ENCODE measurements at regions not wholly inside any gene's neighbourhood (a gene's known extent, or its start where the extent isn't known, plus 50 kb on each side); places are given as distances from the start of the nearest gene placed in this dataset.

DNA sequence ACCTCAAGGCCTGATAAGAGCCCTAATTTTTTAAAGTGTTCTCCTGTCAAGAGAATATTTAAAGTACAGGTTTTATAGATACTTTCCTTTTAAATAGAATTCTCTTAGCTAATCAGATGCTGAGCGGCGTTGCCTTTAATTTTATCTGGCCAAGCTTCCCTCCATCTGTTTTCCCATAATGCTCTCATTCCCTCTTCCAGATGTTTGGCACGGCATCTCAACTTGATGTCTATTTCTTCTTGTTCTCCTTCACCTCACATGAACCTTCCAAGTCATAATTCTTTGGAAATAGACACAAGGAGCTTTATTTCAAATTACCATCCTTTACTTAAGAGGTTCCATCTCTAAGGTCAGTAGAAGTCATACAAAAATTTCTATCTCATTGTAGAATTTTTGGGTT, 76.1 kb upstream of the CPO start:
- no peaks in the 10 kb centered on the region for H3K36me3 ChIP-seq (ENCODE audit: control insufficient read depth in 2 of 2, insufficient read depth in 2 of 2, low read length in 2 of 2)
- no peak overlapping the region for H3K9ac ChIP-seq (ENCODE audit: low read length in 2 of 2)
- H3K4me1 ChIP-seq (ENCODE audit: control insufficient read depth, insufficient read depth, low read length) = no peaks in the 10 kb centered on the region
- H3K27ac ChIP-seq (ENCODE audit: low read length) = no peak overlapping the region
- H3K4me3 ChIP-seq (ENCODE audit: low read length in 2 of 2) = no peak overlapping the region
- no peaks in the 10 kb centered on the region for H3K9me3 ChIP-seq (ENCODE audit: control insufficient read depth in 2 of 2, low read length in 2 of 2)
- no peaks in the 10 kb centered on the region for H3K27me3 ChIP-seq (ENCODE audit: control insufficient read depth in 1 of 2, insufficient read depth in 2 of 2, low read length in 2 of 2)

DNA sequence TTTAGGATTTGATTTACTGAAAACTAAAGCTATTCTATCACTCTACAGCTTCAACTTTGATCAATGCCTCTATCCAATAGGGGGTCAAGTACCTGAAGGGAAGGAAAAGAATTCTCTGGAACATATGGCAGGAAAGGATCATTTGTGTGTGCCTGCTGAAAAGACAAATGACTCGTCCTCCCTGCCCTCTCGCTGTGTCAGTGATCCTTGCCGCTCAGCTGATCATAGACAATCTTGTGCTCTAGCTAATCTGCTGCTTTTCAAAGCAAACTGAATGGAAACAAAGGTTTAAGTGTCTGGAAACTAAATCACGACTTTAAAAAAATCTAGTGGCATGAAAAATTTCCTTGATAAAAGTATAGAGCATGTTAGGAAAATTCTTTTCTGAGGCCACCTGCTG, 75.6 kb upstream of the CPO start:
- H3K4me1 ChIP-seq (ENCODE audit: control insufficient read depth, insufficient read depth, low read length) = no peaks in the 10 kb centered on the region
- H3K27ac ChIP-seq (ENCODE audit: low read length) = no peak overlapping the region
- H3K27me3 ChIP-seq (ENCODE audit: control insufficient read depth in 1 of 2, insufficient read depth in 2 of 2, low read length in 2 of 2) = no peaks in the 10 kb centered on the region
- no peak overlapping the region for H3K9ac ChIP-seq (ENCODE audit: low read length in 2 of 2)
- no peaks in the 10 kb centered on the region for H3K9me3 ChIP-seq (ENCODE audit: control insufficient read depth in 2 of 2, low read length in 2 of 2)
- no peaks in the 10 kb centered on the region for H3K36me3 ChIP-seq (ENCODE audit: control insufficient read depth in 2 of 2, insufficient read depth in 2 of 2, low read length in 2 of 2)
- H3K4me3 ChIP-seq (ENCODE audit: low read length in 2 of 2) = no peak overlapping the region

DNA sequence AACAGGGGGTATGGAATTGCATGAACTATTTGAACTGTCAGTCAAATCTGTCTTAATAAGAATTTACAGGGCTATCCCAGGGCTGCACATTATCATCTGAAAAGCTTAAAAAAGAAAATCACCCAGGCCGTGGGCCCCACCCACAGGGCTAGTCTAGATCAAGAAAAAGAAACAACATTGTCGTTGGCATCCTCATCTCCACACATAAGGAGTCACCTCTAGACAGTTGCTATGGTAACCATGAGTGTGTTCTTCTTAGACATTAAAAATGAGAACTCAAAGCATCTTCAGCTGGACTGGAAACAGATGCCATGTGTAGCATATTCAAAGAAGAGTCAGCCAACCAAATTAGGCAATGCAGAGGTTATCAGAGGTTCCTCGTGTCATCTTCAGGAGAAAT, 72.3 kb upstream of the CPO start:
- Histone ChIP-seq H3K9ac (ENCODE audit: low read length in 2 of 2) (no peak overlapping the region), H3K36me3 (ENCODE audit: control insufficient read depth in 2 of 2, insufficient read depth in 2 of 2, low read length in 2 of 2) (no peaks in the 10 kb centered on the region), H3K4me3 (ENCODE audit: low read length in 2 of 2) (no peak overlapping the region), H3K4me1 (ENCODE audit: control insufficient read depth, insufficient read depth, low read length) (no peaks in the 10 kb centered on the region), H3K9me3 (ENCODE audit: control insufficient read depth in 2 of 2, low read length in 2 of 2) (no peaks in the 10 kb centered on the region), H3K27ac (ENCODE audit: low read length) (no peak overlapping the region), H3K27me3 (ENCODE audit: control insufficient read depth in 1 of 2, insufficient read depth in 2 of 2, low read length in 2 of 2) (no peaks in the 10 kb centered on the region)

DNA sequence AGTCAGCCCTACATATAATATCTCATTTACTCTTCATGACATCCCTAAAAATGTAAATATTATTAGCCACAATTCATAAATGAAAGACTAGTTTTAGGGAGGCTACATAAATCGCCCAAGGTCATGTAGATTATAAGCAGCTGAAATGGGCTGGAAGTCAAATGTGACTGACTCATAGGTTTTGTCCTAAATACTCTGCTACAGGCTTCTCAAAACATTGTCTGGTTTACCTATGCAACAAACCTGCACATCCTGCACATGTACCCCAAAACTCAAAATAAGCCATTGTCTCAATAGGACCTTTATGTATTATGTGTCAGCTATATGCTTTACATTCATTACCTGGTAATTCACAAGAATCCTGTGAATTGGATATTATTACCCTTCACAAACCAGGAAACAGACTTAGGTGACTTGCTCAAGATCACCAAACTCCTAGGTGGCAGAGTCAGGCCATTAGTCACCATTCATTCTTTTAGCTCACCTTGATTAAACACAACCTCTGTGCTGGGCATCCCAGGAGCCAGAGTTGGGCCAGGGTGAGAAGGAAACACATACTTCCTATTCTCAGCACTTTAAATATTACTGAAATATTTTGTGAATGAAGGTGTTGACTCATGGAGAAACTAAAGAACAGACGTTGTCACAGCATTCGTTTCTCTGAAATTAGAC, 69.4 kb upstream of the CPO start:
- H3K4me1 ChIP-seq (ENCODE audit: control insufficient read depth, insufficient read depth, low read length) = no peaks in the 10 kb centered on the region
- no peaks in the 10 kb centered on the region for H3K36me3 ChIP-seq (ENCODE audit: control insufficient read depth in 2 of 2, insufficient read depth in 2 of 2, low read length in 2 of 2)

DNA sequence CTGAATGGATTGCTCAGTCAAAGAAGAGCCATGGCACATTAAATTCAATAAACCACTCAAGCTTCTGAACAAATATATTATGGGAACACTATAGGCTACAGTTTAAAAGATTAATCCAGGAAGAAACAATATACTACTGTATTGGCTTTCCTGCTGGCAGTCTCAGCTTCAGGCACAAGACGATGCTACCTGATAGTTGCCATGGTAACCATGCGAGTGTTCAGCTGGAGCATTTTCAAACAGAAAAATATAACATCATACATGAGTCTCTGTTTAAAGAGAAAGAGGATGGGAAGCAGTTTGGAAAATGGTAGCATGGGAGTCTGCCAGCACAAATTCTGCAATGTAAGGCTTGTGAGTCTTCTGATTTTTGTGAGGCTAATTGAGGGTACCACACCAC, 65.9 kb upstream of the CPO start:
- no peaks in the 10 kb centered on the region for H3K9me3 ChIP-seq (ENCODE audit: control insufficient read depth in 2 of 2, low read length in 2 of 2)
- H3K4me3 ChIP-seq (ENCODE audit: low read length in 2 of 2) = no peak overlapping the region
- H3K9ac ChIP-seq (ENCODE audit: low read length in 2 of 2) = no peak overlapping the region
- H3K27me3 ChIP-seq (ENCODE audit: control insufficient read depth in 1 of 2, insufficient read depth in 2 of 2, low read length in 2 of 2) = no peaks in the 10 kb centered on the region
- H3K4me1 ChIP-seq (ENCODE audit: control insufficient read depth, insufficient read depth, low read length) = peaks cover 4% of the 10 kb centered on the region
- no peak overlapping the region for H3K27ac ChIP-seq (ENCODE audit: low read length)
- H3K36me3 ChIP-seq (ENCODE audit: control insufficient read depth in 2 of 2, insufficient read depth in 2 of 2, low read length in 2 of 2) = no peaks in the 10 kb centered on the region

More for the DNA sequence above, 69.4 kb upstream of the CPO start:
- Histone ChIP-seq H3K27me3 (ENCODE audit: control insufficient read depth in 1 of 2, insufficient read depth in 2 of 2, low read length in 2 of 2) (no peaks in the 10 kb centered on the region), H3K4me3 (ENCODE audit: low read length in 2 of 2) (no peak overlapping the region), H3K9me3 (ENCODE audit: control insufficient read depth in 2 of 2, low read length in 2 of 2) (no peaks in the 10 kb centered on the region), H3K9ac (ENCODE audit: low read length in 2 of 2) (no peak overlapping the region), H3K27ac (ENCODE audit: low read length) (no peak overlapping the region)

DNA sequence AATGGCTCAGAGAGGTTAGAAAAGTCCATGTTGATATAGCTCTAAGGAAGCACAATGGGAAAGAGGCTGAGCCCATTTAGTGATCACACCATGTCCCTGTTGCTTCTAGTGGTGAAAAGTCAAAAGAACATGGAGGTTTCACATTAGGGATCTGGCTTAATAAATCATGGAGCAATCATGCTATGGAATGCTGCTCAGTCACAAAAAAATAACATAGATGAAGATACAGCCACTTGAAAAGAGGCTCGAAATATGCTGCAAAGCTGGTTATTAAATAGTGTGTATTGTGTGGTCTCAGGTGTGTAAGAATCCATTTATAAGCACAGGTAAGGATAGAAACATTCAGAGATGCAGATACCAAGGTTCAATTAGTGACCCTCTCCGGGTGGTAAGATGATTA, 63.6 kb upstream of the CPO start:
- Histone ChIP-seq H3K4me3 (ENCODE audit: low read length in 2 of 2) (no peak overlapping the region), H3K27me3 (ENCODE audit: control insufficient read depth in 1 of 2, insufficient read depth in 2 of 2, low read length in 2 of 2) (no peaks in the 10 kb centered on the region), H3K4me1 (ENCODE audit: control insufficient read depth, insufficient read depth, low read length) (peaks cover 4% of the 10 kb centered on the region), H3K9ac (ENCODE audit: low read length in 2 of 2) (no peak overlapping the region), H3K27ac (ENCODE audit: low read length) (no peak overlapping the region), H3K36me3 (ENCODE audit: control insufficient read depth in 2 of 2, insufficient read depth in 2 of 2, low read length in 2 of 2) (no peaks in the 10 kb centered on the region), H3K9me3 (ENCODE audit: control insufficient read depth in 2 of 2, low read length in 2 of 2) (no peaks in the 10 kb centered on the region)

DNA sequence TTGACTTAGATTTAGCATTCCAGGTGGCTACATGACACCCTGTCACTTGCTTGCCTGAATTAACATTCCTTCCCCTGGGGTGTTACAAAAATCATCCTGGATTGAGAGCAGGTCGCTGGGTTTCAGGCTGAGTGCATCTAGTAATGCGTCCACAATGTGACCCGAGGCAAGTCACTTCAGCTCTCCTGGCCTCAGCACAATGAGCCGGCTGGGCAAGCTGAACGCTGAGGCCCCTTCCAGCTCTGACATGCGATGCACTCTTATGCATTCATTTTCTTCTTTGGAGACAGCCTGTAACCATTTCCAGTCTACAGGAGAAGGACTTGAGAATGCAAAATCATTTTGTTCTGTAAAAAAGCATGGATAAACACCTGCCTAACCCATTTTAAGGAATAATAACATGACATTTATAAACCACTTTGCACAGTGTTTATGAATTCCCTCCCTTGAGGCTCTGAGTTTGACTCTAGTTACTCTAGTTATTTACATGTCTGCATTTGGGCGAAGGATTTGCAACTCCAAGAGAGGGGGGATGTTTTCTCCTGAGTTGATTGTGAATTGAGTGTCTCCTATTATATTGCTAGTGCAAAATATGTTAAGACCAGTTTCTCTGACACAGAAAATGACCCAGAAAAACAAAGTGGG, 63.0 kb upstream of the CPO start:
- Histone ChIP-seq H3K4me1 (ENCODE audit: control insufficient read depth, insufficient read depth, low read length) (peaks cover 4% of the 10 kb centered on the region), H3K9ac (ENCODE audit: low read length in 2 of 2) (no peak overlapping the region), H3K36me3 (ENCODE audit: control insufficient read depth in 2 of 2, insufficient read depth in 2 of 2, low read length in 2 of 2) (no peaks in the 10 kb centered on the region), H3K9me3 (ENCODE audit: control insufficient read depth in 2 of 2, low read length in 2 of 2) (no peaks in the 10 kb centered on the region), H3K4me3 (ENCODE audit: low read length in 2 of 2) (peak overlapping the region in 1 of 2 donors; percentile 9), H3K27ac (ENCODE audit: low read length) (no peak overlapping the region), H3K27me3 (ENCODE audit: control insufficient read depth in 1 of 2, insufficient read depth in 2 of 2, low read length in 2 of 2) (no peaks in the 10 kb centered on the region)

DNA sequence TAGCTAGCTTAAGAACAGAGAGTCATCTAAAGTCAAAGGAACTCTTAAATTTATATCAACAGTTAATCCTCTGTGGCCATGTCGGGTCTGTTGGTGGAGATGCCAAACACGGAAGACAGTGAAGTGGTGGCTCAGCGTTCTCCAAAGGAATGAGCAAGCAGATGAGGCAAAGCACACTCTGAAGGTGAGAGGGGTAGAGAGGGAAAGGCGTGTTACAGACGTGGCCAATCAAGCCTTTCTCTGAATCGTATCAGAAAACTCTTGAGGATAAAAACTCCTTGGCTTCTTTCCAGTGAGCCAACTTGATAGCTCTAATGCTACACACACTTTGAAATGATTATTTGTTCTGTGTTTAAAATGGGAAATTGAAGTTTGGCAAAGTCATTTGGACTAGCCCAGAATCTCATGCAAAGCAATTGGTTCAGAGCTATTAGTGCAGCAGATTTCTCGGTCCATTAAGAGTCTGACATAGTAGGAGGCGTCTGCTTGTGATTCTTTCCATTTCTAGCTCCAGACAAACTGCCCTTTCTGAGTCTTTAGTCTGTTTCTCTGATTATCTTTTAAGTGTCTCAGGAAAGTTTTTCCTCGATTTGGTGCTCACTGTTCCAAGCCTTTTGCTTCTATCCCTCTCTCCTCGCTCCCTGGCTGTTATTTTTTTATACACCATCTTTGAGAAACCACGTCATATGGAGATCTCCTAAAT, 57.5 kb upstream of the CPO start:
- Histone ChIP-seq H3K4me3 (ENCODE audit: low read length in 2 of 2) (no peak overlapping the region), H3K27me3 (ENCODE audit: control insufficient read depth in 1 of 2, insufficient read depth in 2 of 2, low read length in 2 of 2) (no peaks in the 10 kb centered on the region)

DNA sequence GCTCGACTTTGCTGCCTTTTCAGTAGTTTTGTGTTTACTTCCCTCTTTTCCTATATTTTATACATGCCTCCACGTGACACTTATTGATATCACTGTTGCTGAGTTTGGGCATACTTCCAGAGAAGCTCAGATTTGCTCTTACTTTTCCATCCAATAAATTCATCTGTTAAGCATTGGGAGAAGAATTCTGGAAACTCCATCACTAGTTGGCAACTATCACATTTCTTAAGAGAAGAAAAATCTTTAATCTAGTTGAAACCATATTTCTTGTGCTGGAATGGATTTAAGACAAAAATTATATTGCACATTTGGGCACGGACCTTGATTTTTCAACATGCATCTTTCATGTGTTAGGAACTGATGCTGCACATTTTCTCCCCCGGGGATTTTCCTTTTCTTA, 52.6 kb upstream of the CPO start:
- Histone ChIP-seq H3K9me3 (ENCODE audit: control insufficient read depth in 2 of 2, low read length in 2 of 2) (no peaks in the 10 kb centered on the region), H3K9ac (ENCODE audit: low read length in 2 of 2) (no peak overlapping the region), H3K27me3 (ENCODE audit: control insufficient read depth in 1 of 2, insufficient read depth in 2 of 2, low read length in 2 of 2) (no peaks in the 10 kb centered on the region), H3K36me3 (ENCODE audit: control insufficient read depth in 2 of 2, insufficient read depth in 2 of 2, low read length in 2 of 2) (peaks cover 0 to 3% of the 10 kb centered on the region in 2 donors), H3K4me3 (ENCODE audit: low read length in 2 of 2) (no peak overlapping the region), H3K27ac (ENCODE audit: low read length) (no peak overlapping the region), H3K4me1 (ENCODE audit: control insufficient read depth, insufficient read depth, low read length) (no peaks in the 10 kb centered on the region)

More for the DNA sequence above, 57.5 kb upstream of the CPO start:
- Histone ChIP-seq H3K9ac (ENCODE audit: low read length in 2 of 2) (no peak overlapping the region), H3K4me1 (ENCODE audit: control insufficient read depth, insufficient read depth, low read length) (no peaks in the 10 kb centered on the region), H3K9me3 (ENCODE audit: control insufficient read depth in 2 of 2, low read length in 2 of 2) (no peaks in the 10 kb centered on the region), H3K27ac (ENCODE audit: low read length) (no peak overlapping the region), H3K36me3 (ENCODE audit: control insufficient read depth in 2 of 2, insufficient read depth in 2 of 2, low read length in 2 of 2) (peaks cover 0 to 3% of the 10 kb centered on the region in 2 donors)

DNA sequence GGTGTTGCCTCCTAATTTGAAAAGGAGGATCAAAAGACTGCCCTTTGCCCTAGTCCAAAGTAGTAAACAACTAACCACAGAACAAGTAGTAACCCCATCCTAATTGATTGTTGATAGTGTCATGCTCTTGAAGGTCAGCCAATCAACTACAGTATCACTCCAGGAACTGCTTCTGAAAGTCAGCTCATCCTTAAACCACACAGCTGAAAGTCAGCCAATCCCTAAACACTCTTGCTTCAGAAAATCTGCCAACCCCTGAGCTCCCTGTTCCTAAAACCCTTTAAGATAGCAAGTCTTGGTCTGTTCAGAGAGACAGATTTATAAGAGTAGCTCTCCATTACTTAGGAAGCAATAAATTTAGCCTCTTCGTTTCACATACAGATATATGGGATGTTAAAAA, 51.6 kb upstream of the CPO start:
- no peak overlapping the region for H3K9ac ChIP-seq (ENCODE audit: low read length in 2 of 2)
- no peak overlapping the region for H3K27ac ChIP-seq (ENCODE audit: low read length)
- no peaks in the 10 kb centered on the region for H3K27me3 ChIP-seq (ENCODE audit: control insufficient read depth in 1 of 2, insufficient read depth in 2 of 2, low read length in 2 of 2)
- H3K4me1 ChIP-seq (ENCODE audit: control insufficient read depth, insufficient read depth, low read length) = no peaks in the 10 kb centered on the region
- no peaks in the 10 kb centered on the region for H3K36me3 ChIP-seq (ENCODE audit: control insufficient read depth in 2 of 2, insufficient read depth in 2 of 2, low read length in 2 of 2)
- H3K9me3 ChIP-seq (ENCODE audit: control insufficient read depth in 2 of 2, low read length in 2 of 2) = no peaks in the 10 kb centered on the region
- no peak overlapping the region for H3K4me3 ChIP-seq (ENCODE audit: low read length in 2 of 2)

Data from stomach smooth muscle (tissue), 2 donors.